Common myeloid progenitor, CD34-positive (primary cell): ENCODE measurements at regions not wholly inside any gene's neighbourhood (a gene's known extent, or its start where the extent isn't known, plus 50 kb on each side); places are given as distances from the start of the nearest gene placed in this dataset.

ENCODE experiments used
- CTCF ChIA-PET: fragments of 350-600 bp; sonication (Branson Sonifier 250); formaldehyde crosslinking; loops from one replicate; lab custom pipeline; 2021; ENCODE audit warnings: antibody characterized with exemption; lab: Charles Lee
- POLR2A ChIA-PET: fragments of 350-600 bp; sonication (Branson Sonifier 250); formaldehyde crosslinking; loops from one replicate; lab custom pipeline; 2021; ENCODE audit warnings: antibody characterized with exemption; lab: Charles Lee
- DNase-seq, 3 donors: peaks; one replicate each; pipeline versions ENCODE4 v3.0.0 to v3.0.0-alpha.2; 2013
- H3K27ac ChIP-seq, 2 experiments: 1 replicate in 1 of 2; 2 replicates in 1 of 2; pipeline ENCODE4 v1.7.0; 2013; ENCODE audit warnings: inconsistent platforms in 2 of 2, low read length in 2 of 2, mild to moderate bottlenecking in 2 of 2, low read depth in 1 of 2, moderate library complexity in 1 of 2; ENCODE audit not compliant: severe bottlenecking in 2 of 2, insufficient read depth in 1 of 2, poor library complexity in 1 of 2
- H3K27me3 ChIP-seq, 5 experiments: replicated peaks in 2 of 5; 1 replicate in 3 of 5; 2 replicates in 2 of 5; pipeline versions ENCODE4 v1.6.1 to v1.7.0; 2013; ENCODE audit warnings: low read length in 4 of 5, mild to moderate bottlenecking in 2 of 5, moderate library complexity in 2 of 5, inconsistent platforms in 1 of 5; ENCODE audit not compliant: insufficient read depth in 5 of 5, control insufficient read depth in 4 of 5
- H3K36me3 ChIP-seq, 4 experiments: 1 replicate in 2 of 4; 2 replicates in 2 of 4; pipeline versions ENCODE4 v1.6.1 to v1.7.0; 2013; ENCODE audit warnings: low read length in 3 of 4, control low read depth in 1 of 4, mild to moderate bottlenecking in 1 of 4; ENCODE audit not compliant: control insufficient read depth in 4 of 4, insufficient read depth in 4 of 4
- H3K4me1 ChIP-seq, 4 experiments: 1 replicate in 3 of 4; 2 replicates in 1 of 4; pipeline versions ENCODE4 v1.6.1 to v1.7.1; 2013; ENCODE audit warnings: low read length in 3 of 4, mild to moderate bottlenecking in 3 of 4, control low read depth in 1 of 4, inconsistent platforms in 1 of 4, moderate library complexity in 1 of 4; ENCODE audit not compliant: control insufficient read depth in 4 of 4, insufficient read depth in 4 of 4; ENCODE audit errors: control extremely low read depth in 1 of 4
- H3K4me3 ChIP-seq, 7 experiments: 1 replicate in 4 of 7; 2 replicates in 3 of 7; pipeline versions ENCODE4 v1.5.1 to v1.7.0; 2013; ENCODE audit warnings: mild to moderate bottlenecking in 7 of 7, low read length in 6 of 7, moderate library complexity in 6 of 7, inconsistent platforms in 2 of 7, low read depth in 2 of 7, control low read depth in 1 of 7; ENCODE audit not compliant: insufficient read depth in 4 of 7, control insufficient read depth in 1 of 7; ENCODE audit errors: extremely low read depth in 1 of 7
- H3K9me3 ChIP-seq, 5 experiments: 1 replicate in 4 of 5; 2 replicates in 1 of 5; pipeline versions ENCODE4 v1.6.1 to v1.7.1; 2013; ENCODE audit warnings: low read length in 4 of 5, mild to moderate bottlenecking in 2 of 5, inconsistent platforms in 1 of 5, low read depth in 1 of 5, moderate library complexity in 1 of 5; ENCODE audit not compliant: control insufficient read depth in 4 of 5, insufficient read depth in 2 of 5; ENCODE audit errors: control extremely low read depth in 1 of 5
- WGBS: methylation state at CpG from one replicate; pipeline ENCODE4 v1.1.5; 2013; ENCODE audit not compliant: insufficient coverage; 5-methylcytosine and 5-hydroxymethylcytosine counted together

DNA sequence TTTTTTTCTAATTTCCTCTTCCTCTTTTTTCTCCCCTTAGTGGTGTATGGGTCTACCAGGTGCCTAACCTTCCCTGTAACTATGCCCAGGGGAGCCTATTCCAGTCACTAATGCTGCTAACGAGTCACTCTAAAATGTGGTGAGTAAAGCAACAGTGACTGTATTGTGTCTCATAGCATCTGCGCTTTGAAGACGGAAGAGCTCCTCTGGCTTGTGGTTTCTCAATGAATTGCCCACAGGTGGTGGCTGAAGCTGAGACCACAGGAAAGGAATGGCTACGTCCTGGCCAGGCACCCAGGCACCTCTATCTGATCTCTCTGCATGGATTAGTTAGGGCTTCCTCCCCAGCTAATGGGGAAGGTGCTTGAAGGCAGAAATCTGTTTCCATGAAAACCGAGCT lies 763.5 kb upstream of the FRG1 start:
- no peaks in the 10 kb centered on the region for H3K4me1 ChIP-seq
- WGBS, result 73% methylated on average over 4 of the region's 5 CpGs
- no peak overlapping the region for H3K27ac ChIP-seq
- ChIA-PET CTCF (no interaction called here), POLR2A (no interaction called here)
- no peaks in the 10 kb centered on the region for H3K36me3 ChIP-seq
- no peaks in the 10 kb centered on the region for H3K27me3 ChIP-seq
- H3K9me3 ChIP-seq, result no peaks in the 10 kb centered on the region
- DNase-seq, result no peak
- no peak overlapping the region for H3K4me3 ChIP-seq

DNA sequence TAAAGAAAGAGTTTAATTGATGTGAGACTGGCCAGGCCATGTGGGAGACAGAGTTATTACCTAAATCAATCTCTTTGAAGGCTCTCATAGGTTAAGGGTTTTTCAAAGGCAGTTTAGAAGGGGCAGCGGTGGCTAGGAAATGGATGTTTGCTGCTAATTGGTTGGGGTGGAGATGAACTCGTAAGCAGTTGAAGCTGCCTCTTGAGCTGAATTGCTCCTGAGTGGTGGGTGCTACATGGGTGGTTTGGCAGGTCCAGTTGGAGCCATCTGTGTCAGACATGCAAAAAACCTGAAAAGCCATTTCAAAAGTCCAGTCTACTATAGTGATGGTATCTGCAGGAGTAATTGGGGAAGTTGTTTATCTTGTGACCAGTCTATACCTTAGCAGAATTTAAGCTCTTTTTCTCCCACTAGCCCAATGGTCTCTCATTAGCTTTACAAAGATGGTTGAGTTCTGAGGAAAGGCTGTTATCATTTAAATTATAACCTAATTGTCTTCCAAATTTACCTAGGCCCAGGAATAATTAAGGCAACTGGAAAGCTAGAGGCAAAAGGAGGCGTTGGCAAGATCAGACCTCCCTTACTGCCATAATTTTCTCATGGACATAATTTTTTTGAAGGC lies 762.4 kb upstream of the FRG1 start:
- H3K9me3 ChIP-seq, result no peaks in the 10 kb centered on the region
- ChIA-PET CTCF (no interaction called here), POLR2A (no interaction called here)
- no peaks in the 10 kb centered on the region for H3K4me1 ChIP-seq
- 93% methylated on average over 2 of the region's 3 CpGs for WGBS
- no peak for DNase-seq
- H3K36me3 ChIP-seq, result no peaks in the 10 kb centered on the region
- no peak overlapping the region for H3K4me3 ChIP-seq
- H3K27me3 ChIP-seq, result no peaks in the 10 kb centered on the region
- H3K27ac ChIP-seq, result no peak overlapping the region

DNA sequence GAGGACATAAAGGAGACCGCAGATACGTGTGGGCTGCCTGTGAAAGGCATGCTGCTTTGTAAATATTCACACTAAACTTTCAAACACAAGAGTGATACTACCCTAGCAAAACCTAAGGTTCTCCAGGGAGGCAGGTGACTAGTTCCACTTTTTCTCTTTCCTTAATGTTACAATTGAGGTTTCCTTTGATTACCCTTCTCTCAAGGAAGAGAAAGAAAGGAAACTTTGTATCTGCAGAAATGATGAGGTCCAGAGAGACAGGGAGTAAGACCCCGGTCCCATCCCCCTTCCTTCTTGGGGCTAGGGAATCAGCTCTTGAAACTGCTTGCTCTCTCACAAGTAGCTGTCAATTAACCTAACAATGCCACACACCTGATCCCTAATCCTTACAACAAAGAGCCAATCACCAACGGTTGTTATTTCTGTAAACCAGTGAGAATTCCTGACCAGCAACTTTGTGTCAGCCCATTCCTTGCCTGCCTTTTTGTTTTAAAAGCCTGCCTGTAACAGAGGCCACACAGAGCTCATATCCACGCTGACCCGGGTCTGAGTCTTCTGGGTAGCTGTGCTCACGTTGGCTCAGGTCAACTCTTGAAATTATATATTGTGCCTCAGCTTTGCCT lies 754.8 kb upstream of the FRG1 start:
- Histone ChIP-seq H3K4me1 (no peaks in the 10 kb centered on the region), H3K36me3 (no peaks in the 10 kb centered on the region), H3K27me3 (peaks cover 0 to 3% (median 0%) of the 10 kb centered on the region in 5 experiments), H3K4me3 (no peak overlapping the region), H3K27ac (no peak overlapping the region), H3K9me3 (peaks cover 0 to 6% (median 1%) of the 10 kb centered on the region in 5 experiments)
- CTCF ChIA-PET, result no interaction called here
- no peak for DNase-seq
- POLR2A ChIA-PET, result no interaction called here
- 49% methylated on average over 4 of the region's 7 CpGs for WGBS

DNA sequence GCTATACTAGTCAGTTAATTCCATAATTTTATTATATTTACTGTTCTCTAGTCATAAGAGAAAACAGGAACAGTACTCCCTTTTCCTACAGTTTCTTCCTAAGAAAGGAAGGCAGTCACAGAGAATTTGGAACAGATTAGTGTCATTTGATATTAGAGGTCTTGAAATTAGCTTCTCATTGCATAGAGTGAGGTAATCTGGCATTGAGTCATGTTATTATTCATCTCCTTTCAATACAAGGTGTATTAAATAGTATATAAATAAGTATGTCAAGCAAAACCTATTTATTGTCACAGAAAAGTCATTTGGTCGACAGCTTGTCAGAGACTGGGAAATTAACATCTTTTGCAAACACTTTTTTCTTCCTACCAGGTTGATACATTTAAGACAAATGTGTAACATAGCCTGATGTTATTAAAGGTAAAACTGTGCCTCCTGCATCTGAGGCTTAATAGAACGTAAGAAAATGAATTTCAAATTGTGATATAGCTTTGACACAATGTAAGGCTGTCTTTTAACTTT lies 753.1 kb upstream of the FRG1 start:
- no CpG with 5 or more reads among the region's 2 CpGs for WGBS
- Histone ChIP-seq H3K4me3 (no peak overlapping the region), H3K4me1 (no peaks in the 10 kb centered on the region), H3K27me3 (peaks cover 0 to 3% (median 0%) of the 10 kb centered on the region in 5 experiments), H3K9me3 (peaks cover 0 to 6% (median 1%) of the 10 kb centered on the region in 5 experiments), H3K36me3 (no peaks in the 10 kb centered on the region), H3K27ac (no peak overlapping the region)
- DNase-seq, result no peak
- ChIA-PET POLR2A (no interaction called here), CTCF (no interaction called here)

DNA sequence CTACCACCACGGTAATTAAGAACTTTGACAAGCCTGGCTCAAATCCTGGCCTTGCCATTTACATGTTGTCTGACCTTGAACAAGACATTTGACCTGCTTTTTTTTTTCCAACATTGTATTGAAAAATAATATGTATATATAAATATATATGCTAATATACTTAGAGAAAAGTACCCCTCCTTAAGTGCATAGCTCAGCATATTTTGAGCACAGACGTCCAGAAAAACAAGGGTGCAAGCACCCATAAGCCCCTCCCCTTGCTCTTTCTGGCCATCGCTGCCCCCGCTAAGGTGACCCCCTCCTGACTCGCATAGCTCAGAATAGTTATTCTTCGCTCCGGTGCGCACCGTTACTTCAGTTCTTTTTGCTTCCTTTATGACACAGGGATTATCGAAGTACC lies 742.0 kb upstream of the FRG1 start:
- 95% methylated on average over 6 of the region's 10 CpGs for WGBS
- peaks cover 0 to 13% (median 4%) of the 10 kb centered on the region in 4 experiments for H3K4me1 ChIP-seq
- ChIA-PET CTCF (no interaction called here), POLR2A (no interaction called here)
- no peaks in the 10 kb centered on the region for H3K27me3 ChIP-seq
- no peaks in the 10 kb centered on the region for H3K9me3 ChIP-seq
- H3K27ac ChIP-seq, result no peak overlapping the region
- H3K36me3 ChIP-seq, result no peaks in the 10 kb centered on the region
- no peak for DNase-seq
- H3K4me3 ChIP-seq, result no peak overlapping the region

DNA sequence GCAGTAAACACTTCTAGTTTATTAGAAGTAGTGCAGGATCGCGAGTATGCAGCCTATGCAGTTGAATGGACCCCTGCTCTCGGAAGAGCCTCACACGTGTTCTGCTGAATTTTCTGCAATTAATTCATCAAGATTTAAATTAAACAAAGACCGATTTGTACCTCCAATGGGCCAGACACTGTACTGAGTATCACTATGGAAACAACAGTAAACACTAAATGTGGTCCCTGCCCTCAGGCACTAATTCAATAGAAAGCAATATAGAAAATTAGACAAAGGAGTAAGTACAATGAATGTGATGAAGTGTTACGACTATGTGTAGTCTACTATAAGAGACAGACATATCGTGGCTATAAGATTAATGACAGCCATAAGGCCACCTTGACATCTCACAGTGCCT lies 740.3 kb upstream of the FRG1 start:
- Histone ChIP-seq H3K36me3 (no peaks in the 10 kb centered on the region), H3K27me3 (no peaks in the 10 kb centered on the region), H3K4me3 (no peak overlapping the region), H3K27ac (no peak overlapping the region), H3K4me1 (peaks cover 0 to 13% (median 4%) of the 10 kb centered on the region in 4 experiments), H3K9me3 (no peaks in the 10 kb centered on the region)
- POLR2A ChIA-PET, result no interaction called here
- CTCF ChIA-PET, result no interaction called here
- WGBS, result 93% methylated on average over 5 of the region's 7 CpGs
- no peak for DNase-seq

DNA sequence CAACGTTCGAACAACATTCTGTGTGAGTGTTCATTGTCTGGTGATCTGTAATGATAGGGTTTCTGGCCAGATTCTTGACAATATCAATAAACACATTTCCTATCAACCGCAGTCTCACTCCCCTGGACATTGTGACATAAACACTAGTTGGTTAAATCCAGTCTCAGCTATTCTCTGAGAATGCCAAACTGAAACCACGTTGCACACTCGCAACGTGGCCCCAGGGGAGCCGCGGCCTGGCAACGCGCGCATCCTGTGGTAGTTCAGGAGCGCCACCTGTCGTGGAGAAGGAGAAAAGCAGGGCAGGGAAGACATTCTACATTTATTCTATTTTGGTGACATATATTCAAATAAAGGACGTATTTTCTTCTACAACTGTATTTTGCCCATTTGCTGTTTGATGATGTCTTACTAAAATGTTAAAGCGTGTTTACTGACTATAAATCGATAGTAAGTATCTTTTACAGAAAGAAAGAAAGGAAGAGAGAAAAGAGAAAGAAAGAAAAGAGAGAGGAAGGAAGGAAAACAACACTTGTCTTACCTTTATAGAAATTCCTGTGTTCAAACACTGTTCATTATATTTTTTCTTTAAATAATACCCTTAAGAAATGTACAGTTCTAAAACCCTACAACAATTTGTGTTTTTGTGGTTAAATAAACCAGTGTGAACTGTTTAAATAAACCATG lies 738.3 kb upstream of the FRG1 start:
- Histone ChIP-seq H3K4me3 (peak overlapping the region in 5 of 7 experiments; percentile 6 to 70 (median 22)), H3K27ac (no peak overlapping the region), H3K9me3 (no peaks in the 10 kb centered on the region), H3K36me3 (no peaks in the 10 kb centered on the region), H3K27me3 (peaks cover 0 to 2% (median 0%) of the 10 kb centered on the region in 5 experiments), H3K4me1 (peaks cover 0 to 13% (median 4%) of the 10 kb centered on the region in 4 experiments)
- POLR2A ChIA-PET, result no interaction called here
- 6% methylated on average over 3 of the region's 16 CpGs for WGBS
- CTCF ChIA-PET, result interaction anchor here (0.6 to 1.5 kb wide), 6 partner anchors 10 to 1595 kb away, joined by 3 to 7 read pairs (median 4); no protein-coding TSS in a partner anchor
- peak; percentile 47 to 72 (median 69) for DNase-seq
